Astrocyte (in vitro differentiated cells and primary cell): ENCODE measurements at regions not wholly inside any gene's neighbourhood (a gene's known extent, or its start where the extent isn't known, plus 50 kb on each side); places are given as distances from the start of the nearest gene placed in this dataset.

Experiments used
- CTCF ChIP-seq: IDR thresholded peaks from 2 replicates; pipeline ENCODE4 v1.5.1; 2011; ENCODE audit warnings: low read depth, mild to moderate bottlenecking, inconsistent platforms, low read length, moderate library complexity; ENCODE audit not compliant: insufficient read depth
- EZH2 ChIP-seq: IDR thresholded peaks from 2 replicates; pipeline ENCODE4 v1.6.1; 2012; ENCODE audit warnings: mild to moderate bottlenecking, low read length, inconsistent platforms; ENCODE audit not compliant: insufficient read depth

- TF ChIP-seq CTCF (peak; percentile 32), EZH2 (no peak)
These were observed 66.7 kb upstream of the CAST start for GRCh38 chr5:96595300-96596090.
